RWPE2 (cell line): ENCODE measurements at regions not wholly inside any gene's neighbourhood (a gene's known extent, or its start where the extent isn't known, plus 50 kb on each side); places are given as distances from the start of the nearest gene placed in this dataset.

Source experiments
- ATAC-seq: fragments of 200-7000 bp; cut with Tn5 transposase; 3 replicates; pipeline ENCODE4 v1.9.1; 2021; ENCODE audit warnings: low read depth
- DNase-seq: peaks from one replicate; pipeline ENCODE4 v3.0.0-alpha.2; 2020; ENCODE audit warnings: low spot score
- H3K27ac ChIP-seq: fragments of 450-650 bp; 2 replicates; pipeline ENCODE4 v1.5.1; 2017; ENCODE audit warnings: mild to moderate bottlenecking; ENCODE audit not compliant: poor library complexity, severe bottlenecking
- H3K27me3 ChIP-seq: fragments of 250-450 bp; sonication (Bioruptor Pico); 2 replicates; pipeline ENCODE4 v1.5.1; 2021; ENCODE audit warnings: mild to moderate bottlenecking, moderate library complexity; ENCODE audit not compliant: insufficient read depth, poor library complexity, severe bottlenecking
- H3K36me3 ChIP-seq: fragments of 250-450 bp; sonication (Bioruptor Pico); 2 replicates; pipeline ENCODE4 v1.5.1; 2020; ENCODE audit warnings: low read depth, mild to moderate bottlenecking, moderate library complexity
- H3K4me1 ChIP-seq: fragments of 250-450 bp; sonication (Bioruptor Pico); 2 replicates; pipeline ENCODE4 v1.5.1; 2021; ENCODE audit warnings: mild to moderate bottlenecking, moderate library complexity; ENCODE audit not compliant: insufficient read depth, poor library complexity, severe bottlenecking
- H3K4me3 ChIP-seq: fragments of 250-450 bp; sonication (Bioruptor Pico); 2 replicates; pipeline ENCODE4 v1.5.1; 2021; ENCODE audit warnings: mild to moderate bottlenecking, moderate library complexity; ENCODE audit not compliant: severe bottlenecking
- H3K9me3 ChIP-seq: fragments of 250-450 bp; sonication (Bioruptor Pico); 2 replicates; pipeline ENCODE4 v1.5.1; 2021; ENCODE audit warnings: mild to moderate bottlenecking, moderate library complexity; ENCODE audit not compliant: severe bottlenecking
- CTCF ChIP-seq: fragments of 450-650 bp; IDR thresholded peaks from one replicate; pipeline ENCODE4 v1.5.1; 2017; ENCODE audit warnings: mild to moderate bottlenecking, moderate library complexity; ENCODE audit not compliant: poor library complexity, severe bottlenecking

- Histone ChIP-seq H3K9me3 (no peaks in the 10 kb centered on the region), H3K27me3 (no peaks in the 10 kb centered on the region), H3K4me3 (no peak overlapping the region), H3K4me1 (no peaks in the 10 kb centered on the region), H3K36me3 (no peaks in the 10 kb centered on the region), H3K27ac (no peak overlapping the region)
- no peak for DNase-seq
- no peak for ATAC-seq
- no peak for TF ChIP-seq CTCF
These were observed 206.8 kb upstream of the SOX4 start for GRCh38 chr6:21386744-21387143.

DNA sequence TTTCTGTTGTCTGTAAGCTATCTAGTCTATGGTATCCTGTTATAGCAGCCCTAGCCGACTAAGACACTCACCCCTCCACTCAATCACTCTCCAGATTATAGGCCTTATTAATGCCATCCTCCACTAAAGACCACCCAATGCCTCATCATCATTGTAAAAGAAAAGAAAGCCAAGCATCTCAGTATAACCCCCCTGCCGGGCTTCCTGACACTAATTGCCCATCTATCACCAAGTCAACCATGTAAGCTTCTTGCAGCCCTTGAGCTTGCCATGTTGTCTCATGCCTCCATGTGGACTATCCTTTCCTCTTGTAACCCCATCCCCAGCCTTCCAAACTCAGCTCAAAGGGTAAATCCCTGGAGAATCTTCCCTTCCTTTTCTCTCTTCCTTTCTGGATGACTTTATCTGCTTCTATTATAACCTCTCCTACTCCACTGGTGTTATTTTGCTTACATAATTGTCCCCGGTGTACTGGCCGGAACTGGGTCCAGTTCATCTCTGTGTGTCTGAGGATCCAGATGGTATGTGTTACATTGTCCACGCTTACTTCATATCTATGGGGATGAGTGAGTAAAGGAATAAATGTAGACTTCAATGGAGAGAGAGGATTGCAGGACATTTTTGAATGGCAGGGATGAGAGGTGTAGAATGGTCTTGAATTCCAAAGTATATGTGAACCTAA is 202.9 kb upstream of the SOX4 start:
- H3K4me1 ChIP-seq: peaks cover 10% of the 10 kb centered on the region
- TF ChIP-seq CTCF: no peak
- H3K27me3 ChIP-seq: no peaks in the 10 kb centered on the region
- H3K27ac ChIP-seq: no peak overlapping the region
- H3K4me3 ChIP-seq: no peak overlapping the region
- DNase-seq: no peak
- no peak for ATAC-seq
- H3K9me3 ChIP-seq: no peaks in the 10 kb centered on the region
- no peaks in the 10 kb centered on the region for H3K36me3 ChIP-seq

- Histone ChIP-seq H3K27ac (no peak overlapping the region), H3K27me3 (no peaks in the 10 kb centered on the region), H3K4me1 (peaks cover 21% of the 10 kb centered on the region), H3K4me3 (no peak overlapping the region), H3K9me3 (no peaks in the 10 kb centered on the region), H3K36me3 (no peaks in the 10 kb centered on the region)
- TF ChIP-seq CTCF: no peak
- no peak for ATAC-seq
- no peak for DNase-seq
These were observed 201.4 kb upstream of the SOX4 start for GRCh38 chr6:21392177-21392576.

DNA sequence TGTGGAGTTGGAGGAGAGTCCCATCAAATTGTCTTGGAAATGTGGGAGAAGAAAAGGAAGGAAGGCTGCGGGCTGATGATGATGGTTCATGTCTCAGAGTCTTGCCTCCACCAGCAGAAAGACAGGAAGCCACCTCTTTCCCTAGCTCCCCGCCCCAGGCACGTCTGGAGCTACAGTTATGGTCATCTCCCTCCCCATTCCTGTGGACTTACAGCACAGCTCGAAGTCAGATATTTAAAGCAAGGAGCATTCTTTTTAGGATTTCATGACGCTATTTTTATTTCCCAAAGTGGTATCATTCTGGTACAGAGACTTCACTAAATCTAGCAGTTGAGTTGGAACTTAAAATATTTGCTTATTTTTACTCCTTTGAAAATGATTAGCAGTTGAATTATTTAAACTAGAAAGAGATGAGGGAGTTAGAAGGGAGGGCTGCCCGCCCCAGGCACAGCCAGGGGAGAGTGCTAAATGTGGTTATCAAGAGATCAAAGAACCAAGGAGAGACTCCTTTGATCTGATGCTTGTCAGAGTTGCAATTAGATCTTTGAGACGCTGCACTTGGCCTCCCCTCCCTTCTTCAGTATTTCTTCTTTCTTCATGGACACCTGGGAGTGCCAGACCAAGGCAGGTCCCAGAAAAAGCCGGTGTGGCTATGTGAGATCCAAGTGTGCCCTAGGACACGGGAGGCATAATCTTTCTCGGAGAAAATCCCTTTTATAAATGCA is 199.9 kb upstream of the SOX4 start:
- Histone ChIP-seq H3K27ac (no peak overlapping the region), H3K4me1 (peaks cover 21% of the 10 kb centered on the region), H3K36me3 (no peaks in the 10 kb centered on the region), H3K27me3 (no peaks in the 10 kb centered on the region), H3K9me3 (no peaks in the 10 kb centered on the region), H3K4me3 (no peak overlapping the region)
- no peak for TF ChIP-seq CTCF
- no peak for DNase-seq
- ATAC-seq: no peak

DNA sequence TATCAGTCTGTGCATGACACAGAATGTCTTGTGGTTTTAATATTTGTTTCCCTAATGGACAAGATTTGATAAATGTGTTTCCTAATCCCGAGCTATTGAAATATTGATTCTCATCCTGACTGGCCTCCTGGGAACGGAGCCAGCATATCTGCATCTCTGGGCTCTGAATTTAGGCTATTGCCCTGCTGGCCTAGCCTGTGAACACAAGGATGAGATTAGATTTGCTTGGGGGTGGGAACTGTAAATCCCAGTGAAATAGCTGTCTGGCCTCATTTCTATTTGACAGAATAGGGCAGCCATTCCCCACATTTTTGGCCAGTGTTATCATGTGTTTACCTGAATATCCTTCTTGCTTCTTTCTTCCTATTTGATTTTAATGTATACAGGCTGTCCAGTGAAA is 198.4 kb upstream of the SOX4 start:
- H3K9me3 ChIP-seq: no peaks in the 10 kb centered on the region
- no peak overlapping the region for H3K4me3 ChIP-seq
- H3K27ac ChIP-seq: peak overlapping the region; percentile 63
- no peaks in the 10 kb centered on the region for H3K27me3 ChIP-seq
- no peak for TF ChIP-seq CTCF
- no peaks in the 10 kb centered on the region for H3K36me3 ChIP-seq
- no peak for DNase-seq
- H3K4me1 ChIP-seq: peaks cover 21% of the 10 kb centered on the region
- peak; percentile 69 for ATAC-seq
